ENCODE measurements at regions not wholly inside any gene's neighbourhood (a gene's known extent, or its start where the extent isn't known, plus 50 kb on each side); places are given as distances from the start of the nearest gene placed in this dataset.

DNA sequence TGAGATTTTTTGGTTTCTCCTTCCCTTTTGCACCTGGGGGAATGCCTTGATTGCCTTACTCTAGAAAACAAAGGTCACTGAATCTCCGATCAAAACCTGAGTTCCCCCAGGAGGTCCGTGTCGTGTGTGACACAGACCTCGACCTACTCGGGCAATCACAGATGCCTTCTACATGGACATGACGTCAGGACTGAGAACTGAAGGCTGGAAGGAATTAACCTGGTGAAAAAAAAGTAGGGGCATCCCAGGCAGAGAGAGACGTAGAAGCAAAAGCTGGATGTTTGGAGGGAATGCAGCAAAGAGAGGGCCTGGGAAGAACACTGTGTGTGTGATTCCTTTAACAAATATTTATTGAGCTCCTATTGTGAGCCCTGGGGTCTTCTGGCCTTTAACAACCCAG lies 178.0 kb downstream of the PRDM2 start:
- no peak for DNase-seq (ENCODE audit: low spot score)
- ATAC-seq = no peak

DNA sequence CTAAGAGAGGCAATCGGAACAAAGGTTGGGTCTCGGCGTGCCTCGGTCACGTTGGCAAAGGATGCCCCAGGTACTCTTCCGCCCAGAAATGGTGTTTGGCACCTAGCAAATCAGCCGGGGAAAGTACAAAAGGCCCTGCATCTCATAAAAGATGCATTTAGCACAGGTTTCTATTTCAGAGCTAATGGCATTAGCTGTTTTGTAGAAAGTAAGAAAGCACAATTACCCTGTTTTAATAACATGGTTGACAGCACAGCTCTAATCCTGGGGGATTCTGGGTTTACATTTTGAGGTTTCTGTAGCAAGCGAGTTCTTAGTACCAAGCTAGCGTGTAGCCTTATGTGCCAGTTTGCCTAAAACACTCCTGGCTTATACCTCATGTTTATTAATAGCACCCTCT lies 178.5 kb downstream of the PRDM2 start:
- ATAC-seq (no peak), DNase-seq (ENCODE audit: low spot score) (no peak)

DNA sequence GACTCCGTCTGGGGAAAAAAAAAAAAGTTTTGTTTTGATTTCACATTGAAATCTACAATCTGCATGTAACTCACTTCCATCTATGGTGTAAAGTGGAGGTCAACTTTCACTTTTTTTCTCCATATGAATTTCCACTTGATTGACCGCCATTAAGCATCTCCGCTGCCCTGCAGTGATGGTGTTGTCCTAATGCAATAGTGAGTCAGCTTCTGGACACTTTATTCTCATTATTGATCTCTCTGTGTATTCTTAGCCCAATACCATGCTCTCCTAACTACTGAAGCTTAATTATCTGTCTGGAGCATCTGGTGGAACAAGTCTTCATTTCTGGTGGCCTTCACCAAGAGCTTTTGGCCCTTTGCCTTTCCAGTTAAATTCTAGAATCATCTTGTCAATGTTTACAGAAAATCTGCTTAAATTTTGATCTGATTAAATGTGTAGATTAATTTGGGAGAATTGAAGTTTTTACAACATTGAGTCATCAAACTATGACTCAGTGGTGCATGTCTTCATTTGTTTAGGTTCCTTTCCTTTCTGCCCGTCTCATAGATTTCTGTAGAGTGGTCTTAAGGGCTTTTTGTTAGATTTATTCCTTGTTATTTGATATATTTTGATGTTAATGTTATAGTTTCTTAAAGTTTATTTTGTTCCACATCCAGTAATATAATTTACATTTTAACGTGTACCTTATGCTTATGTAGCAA lies 181.5 kb downstream of the PRDM2 start:
- DNase-seq (ENCODE audit: low spot score) (no peak), ATAC-seq (no peak)

DNA sequence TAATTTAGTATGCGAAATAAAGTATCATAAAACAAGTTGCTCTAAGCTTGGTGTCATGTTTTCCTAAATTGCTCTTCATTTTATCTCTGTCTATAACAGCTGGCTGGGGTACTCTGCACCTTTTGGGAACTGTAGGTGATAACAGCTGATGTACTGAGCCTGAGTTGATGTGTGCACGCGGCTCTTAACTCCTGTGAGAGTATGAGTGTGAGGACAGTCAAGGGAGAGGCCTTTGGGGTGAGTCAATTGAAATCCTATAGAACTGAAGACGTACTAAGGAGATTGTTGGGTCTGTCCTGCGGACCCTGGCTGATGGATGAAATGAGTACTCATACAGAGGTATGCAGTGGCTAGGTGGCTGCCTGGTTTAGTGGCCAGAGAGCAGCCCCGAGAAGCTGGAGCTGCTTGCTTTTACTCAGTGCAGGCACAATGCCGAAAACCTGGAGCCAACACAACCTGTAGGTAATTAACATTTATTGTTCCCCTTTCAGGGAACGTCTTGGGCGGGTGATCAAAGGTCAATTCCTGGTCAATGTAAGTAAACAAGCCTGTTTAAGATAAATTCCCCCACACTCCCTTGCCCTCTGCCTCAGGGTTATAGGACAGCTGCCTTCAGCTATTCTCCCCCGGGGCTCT lies 188.5 kb downstream of the PRDM2 start:
- ATAC-seq = no peak
- no peak for DNase-seq (ENCODE audit: low spot score)

DNA sequence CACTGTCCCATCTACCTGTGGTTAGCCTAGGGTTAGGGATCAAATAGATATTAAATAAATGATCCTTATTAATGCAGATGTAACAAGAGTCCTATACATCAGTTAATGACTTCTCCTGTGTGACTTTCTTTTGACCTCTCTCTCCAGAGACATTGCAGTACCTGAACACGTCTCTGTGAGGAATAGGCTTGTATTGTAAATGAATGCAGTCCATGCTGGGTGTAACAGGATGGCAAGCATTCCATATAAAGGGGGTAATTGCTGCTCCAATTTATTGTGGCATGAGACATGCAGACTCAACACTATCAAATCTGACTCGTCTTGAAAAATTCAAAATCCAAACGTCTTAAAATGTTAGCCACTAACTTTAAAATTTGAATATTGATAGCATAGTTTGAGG lies 189.5 kb downstream of the PRDM2 start:
- ATAC-seq (no peak), DNase-seq (ENCODE audit: low spot score) (no peak)

DNA sequence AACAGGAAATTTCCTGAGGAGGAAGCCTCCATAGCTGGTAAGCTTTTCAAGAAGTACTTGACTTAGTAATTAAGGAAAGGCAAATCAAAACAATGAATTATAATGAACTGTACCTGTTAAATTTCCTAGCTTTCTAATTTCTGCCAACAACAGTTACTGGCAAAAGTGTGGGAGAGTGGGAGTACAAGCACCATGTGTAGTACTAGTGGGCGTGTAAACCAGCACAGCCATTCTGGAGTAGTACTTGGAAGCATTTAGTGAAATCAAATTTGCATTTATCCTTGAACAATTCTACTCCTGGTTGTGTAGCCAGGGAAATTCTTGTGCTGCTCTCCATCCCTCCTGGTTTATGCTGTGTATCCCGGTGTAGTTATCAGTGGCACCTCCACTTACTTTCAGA lies 190.8 kb downstream of the PRDM2 start:
- no peak for ATAC-seq
- no peak for DNase-seq (ENCODE audit: low spot score)

DNA sequence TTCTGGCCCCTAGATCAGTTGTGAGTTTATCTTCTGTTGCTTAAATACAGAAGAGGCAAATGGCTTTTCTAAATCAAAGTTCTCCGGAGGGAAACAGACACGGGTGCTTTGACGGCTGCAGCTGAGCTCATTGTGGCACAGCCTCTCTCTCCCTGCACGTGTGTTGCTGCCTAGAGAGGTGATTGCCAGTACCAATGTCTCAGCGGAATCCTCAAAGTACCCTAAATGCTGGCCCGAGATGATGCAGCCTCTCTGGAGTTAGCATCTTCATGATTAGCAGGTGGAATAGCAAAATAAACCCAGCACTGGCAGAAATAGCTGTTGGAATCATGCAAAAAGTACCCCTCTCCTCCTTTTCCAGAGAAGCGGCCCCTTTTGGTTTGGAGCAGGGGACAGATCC lies 192.2 kb downstream of the PRDM2 start:
- no peak for DNase-seq (ENCODE audit: low spot score)
- ATAC-seq = no peak

DNA sequence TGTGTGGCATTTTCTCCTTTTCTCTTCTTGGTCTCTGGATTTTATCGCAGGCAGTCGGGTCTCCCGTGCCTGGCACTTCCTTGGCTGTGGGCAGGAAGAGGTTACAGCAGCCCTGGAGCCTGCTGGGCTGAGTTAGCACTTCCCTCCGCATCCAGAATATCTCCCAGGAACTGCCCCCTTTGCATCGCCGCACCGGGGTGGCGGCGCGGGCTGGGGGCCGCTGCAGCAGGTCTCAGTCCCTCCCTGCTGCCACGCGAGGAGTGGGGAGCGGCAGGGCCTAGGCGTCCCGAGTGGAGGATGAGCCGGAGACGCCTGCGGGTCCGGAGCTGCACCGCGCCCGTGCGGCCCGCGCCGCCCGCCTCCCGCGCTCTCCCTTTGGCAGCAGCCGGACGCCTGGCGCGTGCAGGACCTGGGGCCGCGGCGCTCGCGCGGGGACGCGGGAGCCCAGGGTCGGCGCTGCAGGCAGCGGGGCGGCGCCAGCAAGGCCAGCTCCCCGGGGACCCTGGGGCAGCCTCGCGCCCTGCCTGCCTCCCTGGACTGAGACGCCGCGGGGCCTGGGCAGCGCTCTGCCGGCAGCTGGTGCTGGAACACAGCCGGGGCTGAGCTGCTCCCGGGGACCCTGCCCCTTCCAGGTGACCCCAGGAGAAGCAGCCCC lies 192.8 kb downstream of the PRDM2 start:
- no peak for DNase-seq (ENCODE audit: low spot score)
- peak; percentile 19 for ATAC-seq

DNA sequence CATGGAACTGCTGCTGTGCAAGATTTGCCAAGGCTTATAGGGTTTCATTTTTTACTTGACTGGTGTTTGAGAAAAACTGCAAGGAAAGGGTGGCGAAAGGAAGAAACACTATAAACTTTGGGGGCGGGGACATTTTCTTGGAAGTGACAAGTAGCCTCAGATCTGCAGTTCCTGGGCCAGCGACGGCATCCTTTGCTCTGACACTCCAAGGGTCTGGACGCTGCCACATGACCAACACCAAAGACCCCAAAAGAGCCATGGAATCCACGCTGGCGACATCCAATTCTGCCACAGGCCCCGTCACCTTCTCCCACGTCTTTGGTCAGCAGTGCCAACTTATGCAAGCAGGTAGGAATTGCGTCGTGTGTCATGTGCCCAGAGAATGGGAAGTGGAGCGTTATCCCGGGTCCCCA lies 193.4 kb downstream of the PRDM2 start:
- no peak for DNase-seq (ENCODE audit: low spot score)
- no peak for ATAC-seq

DNA sequence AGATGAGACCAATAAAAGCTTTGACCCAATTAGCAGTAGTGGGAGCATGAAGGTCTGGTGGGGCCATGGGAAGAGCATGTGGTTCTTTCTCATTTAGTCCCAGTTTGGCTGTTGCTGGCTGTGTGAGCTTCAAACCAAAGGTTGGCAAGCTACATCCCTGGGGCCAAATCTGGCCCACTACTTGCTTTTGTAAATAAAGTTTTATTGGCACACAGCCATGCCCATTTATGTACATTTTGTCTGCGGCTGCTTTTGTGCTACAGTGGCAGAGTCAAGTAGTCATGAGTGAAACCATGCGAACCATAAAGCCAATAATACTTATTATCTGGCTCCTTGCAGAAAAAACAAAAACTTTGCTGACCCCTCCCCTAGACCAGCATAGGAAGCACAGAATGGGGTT lies 196.9 kb downstream of the PRDM2 start:
- no peak for ATAC-seq
- DNase-seq (ENCODE audit: low spot score) = no peak

DNA sequence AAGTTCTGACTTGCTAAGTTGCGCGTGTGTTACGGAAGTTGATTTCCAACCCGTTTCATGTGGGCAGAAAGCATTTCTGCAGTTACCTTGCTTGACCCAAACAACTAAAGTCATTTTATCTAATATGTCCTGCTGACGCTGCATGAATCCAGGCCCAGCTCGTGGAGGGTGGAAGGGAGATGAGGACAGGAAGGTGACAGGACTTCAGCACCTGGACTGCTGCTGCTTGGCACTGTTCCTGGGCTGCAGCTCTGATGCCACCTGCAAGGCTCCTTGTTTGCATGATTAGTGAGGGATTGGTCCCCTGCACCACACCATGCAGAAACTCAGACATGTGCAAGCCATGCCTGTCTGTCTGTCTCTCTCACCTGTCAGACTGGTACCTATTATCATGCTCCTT lies 198.4 kb downstream of the PRDM2 start:
- ATAC-seq (no peak), DNase-seq (ENCODE audit: low spot score) (no peak)

DNA sequence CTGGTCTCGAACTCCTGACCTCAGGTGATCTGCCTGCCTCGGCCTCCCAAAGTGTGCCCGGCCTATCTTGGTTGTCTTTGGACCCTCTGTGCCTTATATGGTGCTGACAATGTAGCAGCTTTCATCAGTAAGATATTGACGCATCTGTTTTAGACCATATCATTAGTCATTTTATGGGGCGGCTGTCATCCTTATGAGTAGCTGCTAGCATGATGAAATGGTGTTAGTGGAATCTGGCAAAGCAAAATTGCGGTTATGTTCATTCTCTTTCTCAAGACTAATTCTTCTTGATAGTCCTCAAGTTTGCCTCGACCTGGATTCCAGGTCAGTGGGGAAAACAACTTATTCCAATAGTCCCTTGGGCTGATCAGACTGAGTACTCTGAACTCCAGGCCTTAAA lies 199.9 kb downstream of the PRDM2 start:
- DNase-seq (ENCODE audit: low spot score) (no peak), ATAC-seq (no peak)

DNA sequence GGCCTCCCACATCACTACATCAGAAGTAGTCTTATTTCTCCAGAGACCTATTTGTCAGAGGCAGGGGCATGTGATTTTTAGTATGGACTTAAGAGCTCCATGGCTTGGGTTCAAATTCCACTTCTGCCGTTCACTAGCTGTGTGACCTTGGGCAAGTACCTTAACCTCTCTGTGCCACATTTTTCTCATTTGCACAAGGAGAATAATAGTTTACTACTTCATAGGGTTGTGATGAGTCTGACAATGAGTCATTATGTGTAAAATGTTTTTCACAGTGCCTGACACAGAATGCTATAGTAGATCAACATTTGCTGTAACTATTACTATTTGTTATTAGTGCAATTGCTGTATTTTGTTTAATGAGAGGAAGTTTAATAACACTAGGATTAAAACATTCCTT lies 200.6 kb downstream of the PRDM2 start:
- ATAC-seq (no peak), DNase-seq (ENCODE audit: low spot score) (no peak)

DNA sequence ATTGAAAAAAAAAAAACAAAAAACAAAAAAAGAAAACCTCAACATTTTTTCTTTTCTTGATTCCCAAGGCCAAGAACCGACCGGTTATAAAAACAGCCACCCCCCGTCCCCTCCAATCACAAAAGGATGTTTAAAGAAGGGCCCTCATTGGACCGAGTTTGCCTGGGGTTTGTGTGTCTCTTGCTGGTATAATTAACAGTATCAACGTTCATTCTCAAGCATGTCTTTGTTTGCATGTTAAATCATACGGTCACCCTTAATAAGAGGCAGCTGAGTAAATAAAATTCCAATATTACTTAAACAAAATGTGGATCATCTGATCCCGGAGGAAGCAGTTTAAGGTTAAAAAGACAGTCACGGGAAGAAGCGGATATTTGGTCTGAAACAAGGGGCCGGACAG lies 201.1 kb downstream of the PRDM2 start:
- ATAC-seq = no peak
- no peak for DNase-seq (ENCODE audit: low spot score)

DNA sequence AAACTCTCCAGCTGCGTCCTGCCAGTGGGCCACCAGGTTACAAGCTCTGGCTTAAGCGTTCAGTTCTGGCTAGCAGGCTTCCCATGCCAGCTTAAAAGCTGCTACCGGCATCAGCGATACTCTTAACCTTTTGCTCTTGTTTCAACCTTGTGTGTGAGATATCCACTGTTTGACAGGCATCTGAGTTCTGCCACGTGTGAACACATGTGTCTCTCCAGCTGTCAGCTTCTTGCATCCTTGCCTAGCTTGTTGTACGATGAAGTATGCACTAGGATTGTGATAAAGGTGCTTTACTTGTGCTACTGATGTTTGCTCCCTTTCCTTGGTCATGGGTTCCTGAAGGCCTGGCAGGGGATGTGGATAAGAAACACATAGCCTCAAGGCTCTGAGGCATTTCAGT lies 201.6 kb downstream of the PRDM2 start:
- no peak for ATAC-seq
- no peak for DNase-seq (ENCODE audit: low spot score)

DNA sequence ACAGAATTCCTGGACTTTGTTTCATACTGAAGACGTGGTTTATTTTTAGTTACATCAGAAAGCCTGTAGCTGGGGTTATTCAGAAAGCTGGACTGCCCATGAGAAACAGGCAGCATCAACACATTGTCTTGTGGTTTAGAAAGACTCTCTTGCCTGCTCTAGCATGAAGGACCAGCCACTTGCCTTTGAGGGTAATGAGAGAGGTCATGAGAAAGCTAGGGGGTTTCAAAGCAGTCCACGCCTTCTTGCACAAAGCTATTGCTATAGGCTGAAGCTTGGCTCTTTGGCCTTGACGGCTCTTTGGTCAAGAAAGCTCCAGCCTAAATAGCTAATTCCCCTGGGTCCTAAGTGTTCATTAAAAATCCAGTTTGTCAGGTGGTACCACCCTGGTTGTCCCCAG lies 208.1 kb downstream of the PRDM2 start:
- ATAC-seq (no peak), DNase-seq (ENCODE audit: low spot score) (no peak)

DNA sequence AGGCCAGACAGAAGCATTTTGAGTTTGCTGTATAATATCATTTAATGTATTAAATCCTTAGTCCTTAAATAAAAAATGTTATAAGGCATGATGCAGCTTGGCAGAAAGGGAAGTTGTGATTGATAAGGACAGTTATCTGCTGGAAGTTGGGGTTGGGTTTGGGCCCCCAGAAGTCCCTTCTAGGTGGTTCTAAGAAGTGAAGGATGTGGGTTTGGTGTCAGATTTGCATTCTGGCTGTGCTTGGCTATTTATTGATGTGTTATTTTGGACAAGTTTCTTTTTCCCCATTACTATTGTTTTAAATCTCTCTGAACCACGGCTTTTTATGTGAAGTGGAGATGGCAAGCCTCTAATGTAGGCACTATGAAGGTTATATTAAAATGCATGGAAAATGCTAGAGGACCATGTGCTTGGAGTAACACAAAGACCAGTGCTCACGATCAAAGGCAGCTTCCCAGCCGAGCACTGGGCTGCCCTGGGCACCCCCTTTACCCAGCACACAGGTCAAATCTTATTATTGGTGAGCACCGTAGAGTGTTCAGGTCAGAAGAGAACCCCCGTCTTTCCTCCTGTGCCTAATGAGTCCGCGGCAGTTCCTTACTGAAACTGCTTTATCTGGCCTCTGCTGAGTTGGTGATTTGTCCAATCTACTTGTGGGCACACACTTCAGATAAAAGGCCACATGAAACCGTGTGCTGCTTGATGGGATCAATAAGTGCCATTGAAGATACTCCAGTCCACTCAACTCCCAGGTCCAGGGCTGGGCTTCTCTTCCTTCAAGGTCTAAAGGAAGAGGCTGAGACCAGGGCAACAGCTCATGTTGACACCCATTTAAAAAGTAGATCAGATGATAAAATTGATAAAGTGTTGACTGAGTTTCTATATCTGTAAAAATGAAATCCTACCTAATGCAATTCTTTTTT lies 212.0 kb downstream of the PRDM2 start:
- ATAC-seq = no peak
- DNase-seq (ENCODE audit: low spot score) = no peak

DNA sequence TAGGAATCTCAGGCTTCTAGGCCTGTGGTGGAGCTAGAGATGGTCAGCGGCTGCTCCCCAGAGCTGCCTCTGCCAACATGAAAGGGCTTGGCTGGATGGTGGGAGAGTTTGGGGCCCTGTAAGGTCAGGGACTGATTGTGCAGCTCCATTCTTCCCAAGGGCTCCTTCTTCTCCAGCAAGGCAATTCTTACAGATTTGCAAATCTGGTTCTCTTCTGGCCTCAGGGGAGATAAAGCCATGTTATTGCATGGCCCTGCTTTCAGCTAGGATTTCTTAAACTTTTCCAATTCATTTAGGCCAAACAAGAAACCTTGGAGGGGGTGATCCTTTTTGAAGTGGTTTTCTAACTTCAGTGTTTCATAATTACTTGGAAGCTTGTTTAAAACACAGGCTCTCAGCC lies 213.4 kb downstream of the PRDM2 start:
- no peak for ATAC-seq
- DNase-seq (ENCODE audit: low spot score) = no peak

DNA sequence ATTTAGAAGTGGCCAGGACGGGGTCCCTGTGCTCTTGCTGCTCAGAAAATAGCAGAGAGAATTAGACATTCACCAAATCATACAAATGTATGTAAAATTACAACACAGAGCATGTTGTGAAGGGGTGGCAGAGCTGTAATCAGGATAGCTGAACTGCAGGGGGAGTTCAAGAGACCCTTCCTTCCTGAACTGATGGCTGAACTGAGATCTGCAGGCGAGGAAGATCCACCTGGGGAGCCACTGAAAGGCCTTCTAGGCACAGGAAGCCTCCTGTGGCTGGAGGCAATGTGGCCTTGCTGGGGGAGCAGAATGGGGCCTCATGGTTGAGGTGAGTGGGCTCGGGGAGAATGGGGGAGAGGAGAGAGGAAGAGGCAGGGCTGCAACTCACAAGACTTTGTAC lies 216.5 kb downstream of the PRDM2 start:
- DNase-seq (ENCODE audit: low spot score) (no peak), ATAC-seq (no peak)

DNA sequence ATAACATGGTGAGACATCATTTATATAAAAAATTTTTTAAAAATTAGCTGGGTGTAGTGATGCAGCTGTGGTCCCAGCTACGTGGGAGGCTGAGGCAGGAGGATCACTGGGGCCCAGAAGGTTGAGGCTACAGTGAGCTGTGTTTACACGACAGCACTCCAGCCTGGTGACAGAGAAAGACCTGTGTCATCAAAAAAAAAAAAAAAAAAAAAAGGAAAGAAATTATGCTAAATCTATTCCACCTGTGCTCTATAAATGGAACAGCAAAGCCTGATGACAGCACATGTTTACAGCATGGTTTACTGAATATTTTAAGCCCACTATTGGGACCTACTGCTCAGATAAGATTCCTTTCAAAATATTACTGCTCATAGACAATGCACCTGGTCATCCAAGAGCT lies 217.6 kb downstream of the PRDM2 start:
- ATAC-seq (no peak), DNase-seq (ENCODE audit: low spot score) (no peak)

DNA sequence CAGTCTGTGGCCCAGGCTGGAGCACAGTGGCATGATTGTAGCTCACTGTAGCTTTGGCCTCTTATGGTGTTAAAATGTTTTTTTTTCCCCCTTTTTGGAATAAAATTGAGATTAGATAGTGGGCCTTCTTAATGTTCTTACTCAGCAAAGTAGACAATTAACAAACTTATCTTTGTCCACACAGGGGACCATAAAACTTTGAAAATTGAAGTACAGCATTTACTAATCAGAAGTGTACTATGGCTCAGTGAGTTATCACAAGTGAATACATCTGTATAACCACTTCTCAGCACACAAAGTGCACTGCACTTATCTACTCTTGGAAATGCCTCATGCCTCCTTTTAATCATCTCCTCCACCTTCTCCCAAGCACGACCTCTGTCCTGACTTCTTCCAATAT lies 218.9 kb downstream of the PRDM2 start:
- DNase-seq (ENCODE audit: low spot score) = no peak
- ATAC-seq = no peak

DNA sequence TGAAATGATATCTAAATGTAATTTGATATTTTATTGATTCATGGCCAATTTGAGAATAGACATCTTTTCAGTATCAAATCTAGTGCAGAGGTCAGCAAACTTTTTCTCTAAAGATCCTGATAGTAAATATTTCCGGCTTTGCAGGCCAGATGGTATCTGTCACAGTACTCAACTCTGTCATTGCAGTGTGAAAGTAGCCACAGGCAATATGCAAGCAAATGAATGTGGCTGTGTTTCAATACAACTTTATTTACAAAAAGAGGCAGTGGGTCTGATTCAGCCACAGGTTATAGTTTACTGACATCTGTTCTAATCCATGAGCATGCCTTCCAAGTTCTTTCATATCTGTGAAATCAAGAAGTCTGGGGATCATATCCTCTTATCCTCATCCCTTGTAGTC lies 221.2 kb downstream of the PRDM2 start:
- ATAC-seq (no peak), DNase-seq (ENCODE audit: low spot score) (no peak)
